Kidney (tissue), 13 donors: ENCODE measurements at regions not wholly inside any gene's neighbourhood (a gene's known extent, or its start where the extent isn't known, plus 50 kb on each side); places are given as distances from the start of the nearest gene placed in this dataset.

Source experiments
- DNase-seq, 5 donors: peaks; one replicate each; pipeline ENCODE4 v3.0.0-alpha.2; 2013 to 2020
- FAIRE-seq: peaks from 2 replicates; lab custom pipeline; 2012; peaks lifted over from hg19 to GRCh38; lab: Jason Lieb, UNC
- H3K27ac ChIP-seq, 2 donors: one replicate each; pipeline ENCODE4 v1.7.0; 2013; ENCODE audit warnings: low read depth in 2 of 2, low read length in 2 of 2, inconsistent platforms in 1 of 2
- H3K27me3 ChIP-seq: one replicate; pipeline ENCODE4 v1.7.1; 2013; ENCODE audit warnings: low read length, inconsistent platforms; ENCODE audit not compliant: control insufficient read depth, insufficient read depth
- H3K36me3 ChIP-seq, 3 donors: one replicate each; pipeline versions ENCODE4 v1.7.0 to v1.7.1; 2013; ENCODE audit warnings: low read length in 3 of 3, control low read depth in 1 of 3, inconsistent platforms in 1 of 3; ENCODE audit not compliant: insufficient read depth in 3 of 3, control insufficient read depth in 2 of 3
- H3K4me1 ChIP-seq, 3 donors: one replicate each; pipeline versions ENCODE4 v1.7.0 to v1.7.1; 2013; ENCODE audit warnings: low read length in 3 of 3, inconsistent platforms in 1 of 3, low read depth in 1 of 3; ENCODE audit not compliant: control insufficient read depth in 2 of 3, insufficient read depth in 2 of 3
- H3K4me3 ChIP-seq, 3 donors: one replicate each; pipeline versions ENCODE4 v1.7.0 to v1.8.1; 2013; ENCODE audit warnings: low read length in 3 of 3, control low read depth in 1 of 3, inconsistent platforms in 1 of 3
- H3K9ac ChIP-seq, 3 donors: one replicate each; pipeline versions ENCODE4 v1.7.0 to v1.7.1; 2013; ENCODE audit warnings: low read length in 3 of 3, control low read depth in 1 of 3, inconsistent platforms in 1 of 3
- H3K9me3 ChIP-seq, 3 donors: one replicate each; pipeline versions ENCODE4 v1.7.0 to v1.7.1; 2013; ENCODE audit warnings: low read length in 3 of 3, control low read depth in 1 of 3, inconsistent platforms in 1 of 3; ENCODE audit not compliant: control insufficient read depth in 2 of 3, insufficient read depth in 1 of 3
- intact Hi-C: fragments of 100-400 bp; cut with DNase I; formaldehyde crosslinking; loops from one replicate; pipeline ENCODE4 v1.11.1; 2022
- TF ChIP-seq, protein P1 (sequence below): IDR thresholded peaks from 3 replicates; pipeline ENCODE4 v1.5.1; 2012; ENCODE audit warnings: mild to moderate bottlenecking, moderate library complexity, borderline replicate concordance; ENCODE audit not compliant: insufficient read depth; ENCODE audit errors: extremely low read depth
- donor health status: control.
- donor health status: control.
- donor health status: control.
- donor health status: control.
- donor health status: control.
- donor health status: DM: yes; HTN: yes; CAD: no.
- donor health status: Normal renal cell carcinoma (clear cell type).

- intact Hi-C loops = no loop called here
- DNase-seq = peak in 1 of 5 donors; percentile 36
- FAIRE-seq = no peak
- Histone ChIP-seq H3K4me1 (no peaks in the 10 kb centered on the region), H3K27ac (no peak overlapping the region), H3K36me3 (no peaks in the 10 kb centered on the region), H3K27me3 (no peaks in the 10 kb centered on the region), H3K9ac (no peak overlapping the region), H3K9me3 (peaks cover 0 to 4% (median 0%) of the 10 kb centered on the region in 3 donors), H3K4me3 (no peak overlapping the region)
- TF ChIP-seq, protein P1, sequence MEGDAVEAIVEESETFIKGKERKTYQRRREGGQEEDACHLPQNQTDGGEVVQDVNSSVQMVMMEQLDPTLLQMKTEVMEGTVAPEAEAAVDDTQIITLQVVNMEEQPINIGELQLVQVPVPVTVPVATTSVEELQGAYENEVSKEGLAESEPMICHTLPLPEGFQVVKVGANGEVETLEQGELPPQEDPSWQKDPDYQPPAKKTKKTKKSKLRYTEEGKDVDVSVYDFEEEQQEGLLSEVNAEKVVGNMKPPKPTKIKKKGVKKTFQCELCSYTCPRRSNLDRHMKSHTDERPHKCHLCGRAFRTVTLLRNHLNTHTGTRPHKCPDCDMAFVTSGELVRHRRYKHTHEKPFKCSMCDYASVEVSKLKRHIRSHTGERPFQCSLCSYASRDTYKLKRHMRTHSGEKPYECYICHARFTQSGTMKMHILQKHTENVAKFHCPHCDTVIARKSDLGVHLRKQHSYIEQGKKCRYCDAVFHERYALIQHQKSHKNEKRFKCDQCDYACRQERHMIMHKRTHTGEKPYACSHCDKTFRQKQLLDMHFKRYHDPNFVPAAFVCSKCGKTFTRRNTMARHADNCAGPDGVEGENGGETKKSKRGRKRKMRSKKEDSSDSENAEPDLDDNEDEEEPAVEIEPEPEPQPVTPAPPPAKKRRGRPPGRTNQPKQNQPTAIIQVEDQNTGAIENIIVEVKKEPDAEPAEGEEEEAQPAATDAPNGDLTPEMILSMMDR = no peak
These were observed 111.4 kb downstream of the SOX11 start for GRCh38 chr2:5803547-5803946.

- FAIRE-seq = no peak
- DNase-seq = no peak
These were observed 126.9 kb downstream of the SOX11 start for GRCh38 chr2:5818961-5819600.

DNA sequence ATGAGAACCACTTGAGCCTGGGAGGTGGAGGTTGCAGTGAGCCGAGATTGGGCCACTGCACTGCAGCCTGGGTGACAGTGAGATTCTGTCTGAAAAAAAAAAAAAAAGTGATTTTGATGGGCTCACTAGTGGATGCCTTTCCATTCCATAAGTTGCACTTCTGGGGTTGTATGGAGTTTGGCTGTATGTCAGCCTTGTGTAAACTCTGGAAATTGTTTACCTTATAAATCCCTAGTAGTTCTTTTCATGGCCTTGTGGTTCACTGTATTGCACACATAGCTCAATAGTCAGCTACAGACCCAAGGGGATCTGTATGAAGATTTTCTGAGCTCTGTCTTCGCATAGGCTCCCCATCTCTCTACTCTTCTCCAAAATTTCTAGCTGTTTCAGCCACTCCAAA lies 131.9 kb downstream of the SOX11 start:
- no peaks in the 10 kb centered on the region for H3K36me3 ChIP-seq
- DNase-seq (no peak), FAIRE-seq (no peak)
- no peak overlapping the region for H3K4me3 ChIP-seq
- no peaks in the 10 kb centered on the region for H3K4me1 ChIP-seq
- H3K9me3 ChIP-seq = no peaks in the 10 kb centered on the region
- TF ChIP-seq, protein P1 = no peak
- no peaks in the 10 kb centered on the region for H3K27me3 ChIP-seq
- intact Hi-C loops = no loop called here
- no peak overlapping the region for H3K27ac ChIP-seq
- H3K9ac ChIP-seq = no peak overlapping the region

More at GRCh38 chr2:5818961-5819600, 126.9 kb downstream of the SOX11 start:
- no peaks in the 10 kb centered on the region for H3K27me3 ChIP-seq
- no peaks in the 10 kb centered on the region for H3K36me3 ChIP-seq
- H3K4me3 ChIP-seq = no peak overlapping the region
- H3K9ac ChIP-seq = no peak overlapping the region
- H3K4me1 ChIP-seq = no peaks in the 10 kb centered on the region
- intact Hi-C loops = no loop called here
- H3K9me3 ChIP-seq = no peaks in the 10 kb centered on the region
- TF ChIP-seq, protein P1 = no peak
- no peak overlapping the region for H3K27ac ChIP-seq

DNA sequence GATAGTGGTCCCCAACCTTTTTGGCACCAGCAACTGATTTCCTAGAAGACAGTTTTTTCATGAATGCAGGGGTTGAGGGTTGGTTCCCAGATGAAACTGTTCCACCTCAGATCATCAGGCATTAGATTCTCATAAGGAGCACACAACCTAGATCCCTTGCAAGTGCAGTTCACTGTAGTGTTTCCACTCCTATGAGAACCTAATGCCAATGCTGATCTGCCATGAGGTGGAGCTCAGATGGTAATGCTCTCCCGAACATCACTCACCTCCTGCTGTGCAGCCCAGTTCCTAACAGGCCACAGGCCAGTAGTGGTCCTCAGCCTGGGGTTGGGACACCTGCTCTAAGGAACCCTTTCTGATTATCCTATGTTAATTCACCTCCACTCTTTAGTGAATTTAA lies 133.5 kb downstream of the SOX11 start:
- Histone ChIP-seq H3K9ac (no peak overlapping the region), H3K4me3 (no peak overlapping the region), H3K9me3 (no peaks in the 10 kb centered on the region), H3K4me1 (no peaks in the 10 kb centered on the region), H3K27me3 (no peaks in the 10 kb centered on the region), H3K36me3 (no peaks in the 10 kb centered on the region), H3K27ac (no peak overlapping the region)
- intact Hi-C loops = no loop called here
- DNase-seq (no peak), FAIRE-seq (no peak)
- TF ChIP-seq, protein P1 = no peak
